UCSD-AML1 (cell line): ENCODE measurements at regions not wholly inside any gene's neighbourhood (a gene's known extent, or its start where the extent isn't known, plus 50 kb on each side); places are given as distances from the start of the nearest gene placed in this dataset.
"Not testable (repeated sequence)": the region's sequence is repeated elsewhere in the genome, so short reads cannot be mapped to it uniquely, and the experiment has no call there.

Source experiments
- DNase-seq: peaks from one replicate; lab custom pipeline; 2025; ENCODE audit not compliant: unreplicated experiment; lab: John Stamatoyannopoulos, UW

- DNase-seq: not testable (repeated sequence)
Observed at GRCh38 chr2:89286448-89287080, 595.1 kb downstream of the RPIA start.

GRCh38 chr2:89287084-89287483 is 595.6 kb downstream of the RPIA start:
- not testable (repeated sequence) for DNase-seq

GRCh38 chr2:89291717-89292298 is 600.3 kb downstream of the RPIA start:
- not testable (repeated sequence) for DNase-seq

- not testable (repeated sequence) for DNase-seq
Observed at GRCh38 chr2:89293399-89293798, 601.9 kb downstream of the RPIA start.

- not testable (repeated sequence) for DNase-seq
Observed at GRCh38 chr2:89294335-89294734, 602.9 kb downstream of the RPIA start.

- DNase-seq: not testable (repeated sequence)
Observed at GRCh38 chr2:89296820-89297398, 605.4 kb downstream of the RPIA start.

- not testable (repeated sequence) for DNase-seq
Observed at GRCh38 chr2:89299196-89299595, 607.7 kb downstream of the RPIA start.

GRCh38 chr2:89305623-89306022 is 614.1 kb downstream of the RPIA start:
- DNase-seq: not testable (repeated sequence)

- DNase-seq: not testable (repeated sequence)
Observed at GRCh38 chr2:89306869-89307637, 615.6 kb downstream of the RPIA start.

GRCh38 chr2:89318990-89319389 is 627.5 kb downstream of the RPIA start:
- not testable (repeated sequence) for DNase-seq

GRCh38 chr2:89325894-89326293 is 634.4 kb downstream of the RPIA start:
- not testable (repeated sequence) for DNase-seq

- not testable (repeated sequence) for DNase-seq
Observed at GRCh38 chr2:89326455-89326854, 635.0 kb downstream of the RPIA start.

- DNase-seq: not testable (repeated sequence)
Observed at GRCh38 chr2:89328790-89329189, 637.3 kb downstream of the RPIA start.
